Stimulated activated CD8-positive, alpha-beta memory T cell treated with anti-CD3 and anti-CD28 coated beads, Interleukin-12 subunit alpha, Interleukin-12 subunit beta, amount 100 ng/mL, for 24 hours (primary cell): ENCODE measurements at regions not wholly inside any gene's neighbourhood (a gene's known extent, or its start where the extent isn't known, plus 50 kb on each side); places are given as distances from the start of the nearest gene placed in this dataset.
"Not testable (repeated sequence)": the region's sequence is repeated elsewhere in the genome, so short reads cannot be mapped to it uniquely, and the experiment has no call there.

Source experiments
- DNase-seq: peaks from one replicate; pipeline ENCODE4 v3.0.0-alpha.2; 2020; ENCODE audit errors: extremely low read depth

- DNase-seq: no peak
Measured at GRCh38 chr2:129467012-129467779, 512.3 kb upstream of the RAB6C start.

DNA sequence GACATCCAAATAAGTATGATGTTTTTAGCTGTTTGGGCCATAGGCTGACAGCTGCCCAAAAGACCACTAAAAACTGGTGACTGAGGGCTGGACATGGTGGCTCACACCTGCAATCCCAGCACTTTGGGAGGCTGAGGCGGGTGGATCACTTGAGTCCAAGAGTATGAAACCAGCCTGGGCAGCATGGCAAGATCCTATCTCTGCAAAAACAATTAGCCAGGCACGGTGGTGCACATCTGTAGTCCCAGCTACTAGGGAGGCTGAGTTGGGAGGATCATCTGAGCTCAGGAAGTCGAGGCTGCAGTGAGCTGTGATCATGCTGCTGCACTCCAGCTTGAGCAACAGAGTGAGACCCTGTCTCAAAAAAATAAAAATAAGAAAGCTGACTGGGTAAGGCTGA, 511.5 kb upstream of the RAB6C start:
- no peak for DNase-seq

- no peak for DNase-seq
Measured at GRCh38 chr2:129468879-129469278, 510.6 kb upstream of the RAB6C start.

DNA sequence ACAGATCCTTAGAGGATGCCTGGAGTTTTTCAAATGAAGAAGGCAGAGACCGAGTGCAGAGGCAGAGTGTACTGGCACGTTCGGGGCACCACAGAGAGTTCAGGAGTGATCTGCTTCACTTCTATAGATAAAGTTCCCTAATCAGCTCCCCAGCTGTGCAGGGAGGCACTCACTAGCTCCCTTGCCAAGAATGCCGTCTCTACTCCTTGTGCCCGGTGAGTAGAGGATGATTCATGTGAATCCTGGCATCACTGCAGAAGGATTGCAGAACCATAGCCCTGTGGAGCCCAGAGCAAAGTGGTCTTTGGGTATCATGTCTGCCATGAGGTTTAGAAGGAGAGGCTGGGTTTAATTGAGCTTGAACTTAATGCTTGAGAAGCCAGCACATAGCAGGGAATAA, 510.1 kb upstream of the RAB6C start:
- DNase-seq: no peak

DNA sequence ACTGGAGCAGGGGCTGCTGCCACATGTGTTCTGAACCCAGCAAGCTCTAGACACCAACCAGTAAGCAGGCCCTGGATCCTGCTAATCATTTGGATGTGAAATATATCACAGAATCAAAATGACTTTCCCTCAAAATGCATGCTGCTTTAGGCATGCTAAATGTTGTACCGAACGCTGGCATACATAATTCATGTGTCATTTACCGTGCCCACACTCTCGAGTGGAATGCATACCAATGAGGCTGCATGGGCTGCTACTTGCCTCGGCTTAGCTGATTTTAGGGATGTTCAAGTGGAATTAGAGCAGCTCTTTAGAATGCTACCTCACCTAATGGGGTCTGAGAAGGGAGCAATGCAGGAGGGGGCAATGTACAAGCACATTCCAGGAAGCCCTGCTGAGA, 509.6 kb upstream of the RAB6C start:
- DNase-seq: no peak

DNA sequence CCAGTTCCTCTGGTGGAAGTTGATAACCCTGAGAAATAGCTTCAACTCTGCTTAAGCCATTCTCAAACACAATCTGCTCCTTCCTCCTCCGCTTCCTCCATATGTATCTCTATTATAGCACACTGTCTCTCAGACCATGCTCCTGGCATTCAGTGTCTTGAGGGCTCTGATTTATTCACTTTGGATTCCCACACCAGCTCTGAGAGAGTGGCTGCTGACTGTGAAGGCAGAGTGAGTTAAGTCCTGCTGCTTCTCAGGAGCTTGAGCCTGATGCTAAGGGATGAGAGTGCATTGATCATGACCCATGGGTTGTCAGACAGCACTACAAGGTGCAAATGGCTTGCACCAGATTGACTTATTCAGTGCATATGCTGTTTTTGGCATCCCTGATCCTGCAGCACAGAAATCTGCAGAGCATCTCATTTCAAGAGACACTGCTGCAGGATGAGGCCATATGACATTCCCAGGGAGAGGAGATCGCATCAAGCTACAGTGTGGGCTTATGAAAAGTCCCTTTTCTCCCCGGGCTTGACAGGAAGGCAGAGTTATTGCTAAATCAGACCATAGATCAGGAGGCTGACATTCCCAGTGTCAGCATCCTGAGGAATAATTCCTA, 500.5 kb upstream of the RAB6C start:
- no peak for DNase-seq

DNA sequence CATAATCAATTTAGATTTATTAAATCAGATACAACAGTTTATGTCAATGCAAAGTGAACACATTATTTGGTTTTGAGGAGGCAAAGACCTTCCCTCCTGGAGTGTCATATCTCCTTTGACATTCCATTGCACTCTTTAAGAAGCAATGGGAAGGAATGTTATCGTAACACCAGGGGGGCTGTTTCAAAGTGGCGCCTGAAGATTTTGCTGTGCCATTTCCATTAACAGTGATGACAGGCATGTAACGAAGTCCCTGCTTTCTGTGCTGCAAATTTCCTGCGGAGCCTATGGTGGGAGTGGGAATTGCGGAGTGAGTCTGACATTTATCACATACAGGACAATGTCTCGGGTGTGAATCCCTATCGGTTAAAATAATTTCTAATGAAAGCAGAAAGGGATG, 499.6 kb upstream of the RAB6C start:
- DNase-seq: no peak

- no peak for DNase-seq
Measured at GRCh38 chr2:129480790-129481189, 498.7 kb upstream of the RAB6C start.

DNA sequence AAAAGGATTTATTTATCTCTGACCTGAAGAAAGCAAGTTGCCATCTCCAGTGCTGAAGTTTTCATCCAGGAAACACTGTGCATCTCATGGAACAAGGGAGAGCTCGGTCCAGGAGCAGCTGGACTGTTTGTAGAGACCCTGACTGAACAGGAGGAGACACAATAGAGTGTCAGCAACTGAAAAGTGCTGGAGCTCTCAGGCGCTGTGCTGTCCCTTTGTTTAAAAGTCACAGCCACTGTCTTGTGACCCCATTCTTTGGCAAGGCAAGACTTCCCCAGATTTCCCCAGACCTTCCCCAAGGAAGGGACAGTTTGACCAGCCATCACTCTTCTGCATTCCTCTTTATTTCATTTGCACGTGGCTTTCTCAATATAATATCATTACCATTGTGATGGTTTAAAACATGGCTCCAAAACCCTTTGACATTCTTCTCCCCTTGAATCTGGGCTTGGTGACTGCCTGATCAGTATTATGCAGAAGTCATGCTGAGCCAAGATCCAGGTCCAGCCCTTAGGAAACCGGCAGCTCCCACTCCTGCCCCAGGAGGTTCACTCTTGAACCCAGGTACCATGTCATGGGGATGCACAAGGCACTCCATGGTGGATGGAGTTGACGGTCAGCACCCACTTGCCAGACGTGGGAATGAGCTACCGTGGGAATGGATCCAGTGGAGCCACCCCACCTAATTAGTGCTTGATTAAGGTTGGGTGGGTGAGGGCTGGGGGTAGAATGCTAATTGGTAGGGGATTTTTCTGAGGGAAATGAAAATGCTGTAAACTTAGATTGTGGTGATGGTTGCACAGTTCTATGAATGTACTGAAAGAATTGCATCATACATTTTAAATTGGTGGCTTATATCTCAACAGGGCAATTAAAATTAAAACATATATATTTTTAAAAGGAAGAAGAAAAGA, 497.9 kb upstream of the RAB6C start:
- no peak for DNase-seq

DNA sequence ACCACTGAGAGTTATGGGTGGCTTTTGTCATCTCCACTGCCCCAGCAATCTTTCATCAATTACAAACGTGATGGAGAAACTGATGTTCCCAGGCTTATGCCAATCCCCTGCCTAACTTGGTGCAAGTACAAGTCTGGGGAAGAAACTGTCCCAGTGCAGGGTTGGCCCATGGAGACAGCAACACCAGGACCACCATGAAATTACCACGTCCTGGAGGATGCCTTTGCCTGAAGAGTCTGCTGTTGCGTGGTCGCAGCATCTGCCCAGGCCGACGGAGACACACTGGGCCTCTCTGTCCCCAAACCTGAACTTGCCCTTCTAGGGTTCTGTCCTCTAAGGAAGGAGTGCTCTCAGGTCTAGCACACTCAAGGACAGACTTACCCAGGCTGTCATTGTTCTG, 496.8 kb upstream of the RAB6C start:
- no peak for DNase-seq

GRCh38 chr2:129483366-129483765, 496.1 kb upstream of the RAB6C start:
- DNase-seq: no peak

DNA sequence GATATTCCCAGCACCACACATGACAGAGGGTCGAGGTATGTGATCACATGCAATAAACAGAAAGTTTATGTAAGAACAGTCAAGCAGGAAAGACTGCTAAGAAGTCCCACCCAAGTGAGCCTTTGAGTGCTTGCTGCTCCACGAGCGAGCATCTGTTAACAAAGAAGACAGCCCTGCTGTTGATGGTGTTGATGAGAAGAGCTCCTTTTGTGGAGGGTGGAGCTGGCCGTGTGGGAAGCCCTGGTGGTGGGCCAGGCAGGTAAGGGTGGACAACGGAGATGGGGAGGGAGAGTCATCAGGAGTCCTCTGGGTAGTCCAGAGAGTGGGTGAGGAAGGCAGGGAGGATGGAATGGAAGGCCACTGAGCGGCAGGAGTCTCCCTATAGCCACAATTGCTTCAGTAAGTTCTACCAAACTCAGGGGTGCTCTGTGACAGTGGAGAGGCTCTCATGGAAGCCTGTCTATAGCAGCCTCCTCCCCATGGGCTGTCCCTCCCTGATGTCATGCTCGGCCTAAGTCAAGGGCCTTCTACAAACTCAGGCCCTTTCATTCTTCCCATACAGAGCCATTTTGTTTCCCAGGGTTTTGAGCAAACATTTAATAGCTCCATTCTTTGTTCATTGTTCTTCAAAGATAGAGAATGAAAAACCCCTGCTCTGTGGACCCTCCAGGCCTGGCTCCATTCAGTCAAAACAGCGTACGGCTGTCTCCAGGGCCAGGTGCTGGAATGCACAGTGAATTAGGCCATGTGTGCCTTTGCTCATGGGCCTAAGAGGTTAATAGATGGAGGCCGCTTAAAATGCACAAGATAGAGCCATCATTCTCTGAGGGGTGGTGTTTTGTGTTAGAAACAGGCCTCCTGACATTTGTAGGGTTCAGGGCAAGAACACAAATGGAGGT, 494.2 kb upstream of the RAB6C start:
- no peak for DNase-seq

DNA sequence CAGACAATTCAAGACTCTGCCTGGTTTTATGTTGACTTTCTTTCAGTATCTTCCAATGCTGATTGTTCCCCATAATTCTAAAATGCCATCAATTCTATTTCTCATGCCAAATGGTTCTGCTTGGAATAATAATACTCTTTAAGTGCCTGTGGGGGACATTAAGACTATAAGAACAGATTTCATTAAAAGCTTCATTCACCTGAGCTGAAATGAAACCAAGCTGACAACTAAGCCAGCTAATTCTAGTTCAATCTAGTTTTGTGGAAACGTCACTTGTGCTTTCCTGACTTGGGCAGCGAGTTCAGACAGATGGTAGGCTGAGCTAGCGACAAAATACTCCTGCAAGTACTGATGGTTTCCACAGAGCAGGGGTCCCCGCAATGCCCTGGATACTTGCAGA, 491.1 kb upstream of the RAB6C start:
- DNase-seq: no peak

DNA sequence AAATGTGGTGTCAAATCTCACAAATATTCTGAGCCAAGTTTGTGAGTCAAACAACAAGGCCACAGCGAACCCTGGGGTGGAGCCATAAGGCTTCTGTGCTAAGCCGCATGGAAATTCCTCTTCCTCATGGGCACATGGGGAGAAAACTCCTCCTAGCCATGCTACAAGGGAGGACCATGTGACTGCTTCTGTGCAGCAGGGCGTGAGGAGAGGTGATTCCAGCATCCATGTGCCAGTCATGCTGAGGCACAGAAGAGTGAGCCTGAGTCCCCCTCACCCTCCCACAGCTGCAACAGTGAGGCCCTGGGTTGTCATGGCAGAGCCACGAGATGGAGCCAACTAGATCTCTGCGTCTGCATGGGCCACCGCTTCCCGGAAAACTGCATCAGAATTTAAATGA, 488.8 kb upstream of the RAB6C start:
- no peak for DNase-seq

- DNase-seq: no peak
Measured at GRCh38 chr2:129491308-129491707, 488.2 kb upstream of the RAB6C start.

GRCh38 chr2:129492548-129492947, 486.9 kb upstream of the RAB6C start:
- DNase-seq: no peak

- no peak for DNase-seq
Measured at GRCh38 chr2:129499747-129500146, 479.7 kb upstream of the RAB6C start.

DNA sequence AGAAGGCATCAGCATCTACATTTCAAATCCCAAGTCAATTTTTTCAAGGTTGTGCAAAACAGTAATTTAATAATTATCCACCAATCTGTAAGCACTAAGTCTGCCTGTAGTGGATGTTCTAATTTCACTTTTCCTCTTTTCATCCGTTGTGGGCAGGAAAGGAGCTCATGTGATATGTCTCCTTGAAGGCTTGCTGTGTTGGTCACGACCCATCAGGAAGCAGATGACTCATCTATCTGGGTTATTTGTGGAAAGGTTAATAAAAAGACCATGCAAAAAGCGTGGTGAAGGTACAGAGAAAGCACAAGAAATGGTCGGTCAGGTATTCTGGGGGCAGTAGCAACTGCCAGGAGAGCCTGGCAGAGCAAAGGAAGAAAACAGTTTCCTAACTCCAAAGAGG, 476.7 kb upstream of the RAB6C start:
- DNase-seq: no peak

DNA sequence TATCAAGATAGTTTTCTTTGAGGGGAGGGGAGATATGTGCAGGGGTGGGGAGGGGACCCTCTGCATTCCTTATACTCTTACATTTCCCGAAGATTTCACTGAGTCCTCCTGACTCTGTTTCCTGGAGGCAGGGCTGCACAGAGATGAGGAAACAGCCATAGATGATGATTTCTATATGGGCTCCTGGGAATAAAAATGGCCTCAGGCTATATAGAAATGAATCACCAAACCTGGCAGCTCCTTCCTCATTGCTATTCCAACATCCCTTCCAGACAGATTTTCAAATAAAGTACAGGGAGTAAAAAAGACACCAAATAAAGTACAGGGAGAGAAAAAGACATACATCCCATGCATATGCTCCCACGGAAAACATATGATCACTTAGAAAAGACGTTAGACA, 474.8 kb upstream of the RAB6C start:
- DNase-seq: no peak

DNA sequence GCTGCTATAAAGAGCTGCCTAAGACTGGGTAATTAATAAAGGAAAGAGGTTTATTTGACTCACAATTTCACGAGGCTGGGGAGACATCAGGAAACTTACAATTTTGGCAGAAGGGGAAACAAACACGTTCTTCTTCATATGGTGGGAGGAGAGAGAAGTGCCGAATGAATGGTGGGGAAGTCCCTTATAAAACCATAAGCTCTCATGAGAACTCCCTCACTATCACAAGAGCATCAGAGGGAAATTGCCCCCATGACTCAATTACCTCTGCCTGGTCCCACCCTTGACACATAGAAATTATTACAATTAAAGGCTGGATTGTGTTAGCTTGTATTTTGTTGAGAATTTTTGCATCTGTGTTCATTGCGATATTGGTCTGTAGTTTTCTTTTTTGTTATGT, 460.5 kb upstream of the RAB6C start:
- DNase-seq: no peak

GRCh38 chr2:129532158-129532557, 447.3 kb upstream of the RAB6C start:
- DNase-seq: not testable (repeated sequence)

GRCh38 chr2:129548880-129549279, 430.6 kb upstream of the RAB6C start:
- no peak for DNase-seq
